Smooth muscle cell (in vitro differentiated cells): ENCODE measurements at regions not wholly inside any gene's neighbourhood (a gene's known extent, or its start where the extent isn't known, plus 50 kb on each side); places are given as distances from the start of the nearest gene placed in this dataset.
"Not testable (repeated sequence)": the region's sequence is repeated elsewhere in the genome, so short reads cannot be mapped to it uniquely, and the experiment has no call there.

Source experiments
- DNase-seq: peaks from one replicate; lab custom pipeline; 2025; ENCODE audit not compliant: unreplicated experiment; lab: John Stamatoyannopoulos, UW
- H2AFZ ChIP-seq: fragments of 200-600 bp; sonication (generic); 2 replicates; pipeline ENCODE4 v1.6.0; 2016; ENCODE audit warnings: antibody characterized with exemption, low read depth, mild to moderate bottlenecking
- H3F3A ChIP-seq: fragments of 200-600 bp; sonication (generic); 2 replicates; pipeline ENCODE4 v1.6.0; 2017; ENCODE audit warnings: antibody characterized with exemption, low read depth
- H3K27ac ChIP-seq: fragments of 200-600 bp; sonication (generic); 2 replicates; pipeline ENCODE4 v1.5.1; 2016; ENCODE audit warnings: low read depth, mild to moderate bottlenecking
- H3K27me3 ChIP-seq: fragments of 200-600 bp; sonication (generic); 2 replicates; pipeline ENCODE4 v1.6.1; 2016; ENCODE audit warnings: low read depth, mild to moderate bottlenecking
- H3K36me3 ChIP-seq: fragments of 200-600 bp; sonication (generic); 2 replicates; pipeline ENCODE4 v1.5.1; 2016; ENCODE audit warnings: low read depth
- H3K4me1 ChIP-seq: fragments of 200-600 bp; sonication (generic); 2 replicates; pipeline ENCODE4 v1.5.1; 2016; ENCODE audit warnings: low read depth
- H3K4me2 ChIP-seq: fragments of 200-600 bp; sonication (generic); 2 replicates; pipeline ENCODE4 v1.6.0; 2016; ENCODE audit warnings: mild to moderate bottlenecking
- H3K4me3 ChIP-seq: fragments of 200-600 bp; sonication (generic); 2 replicates; pipeline ENCODE4 v1.5.1; 2016; ENCODE audit warnings: mild to moderate bottlenecking
- H3K79me2 ChIP-seq: fragments of 200-600 bp; sonication (generic); 2 replicates; pipeline ENCODE4 v1.6.0; 2016; ENCODE audit warnings: low read depth, mild to moderate bottlenecking
- H3K9ac ChIP-seq: fragments of 200-600 bp; sonication (generic); 2 replicates; pipeline ENCODE4 v1.6.0; 2016; ENCODE audit warnings: low read depth
- H3K9me3 ChIP-seq: fragments of 200-600 bp; sonication (generic); replicated peaks from 2 replicates; pipeline ENCODE4 v1.5.1; 2016; ENCODE audit warnings: low read depth
- H4K20me1 ChIP-seq: fragments of 200-600 bp; sonication (generic); 2 replicates; pipeline ENCODE4 v1.6.0; 2016; ENCODE audit warnings: low read depth
- CTCF ChIP-seq: fragments of 200-600 bp; sonication (generic); IDR thresholded peaks from 2 replicates; pipeline ENCODE4 v1.5.1; 2017; ENCODE audit warnings: borderline replicate concordance, mild to moderate bottlenecking, antibody characterized with exemption; ENCODE audit not compliant: insufficient read depth, poor library complexity, severe bottlenecking
- WGBS: methylation state at CpG from one replicate; pipeline ENCODE4 v1.1.7; 2016; ENCODE audit warnings: low lambda C conversion rate; 5-methylcytosine and 5-hydroxymethylcytosine counted together

- peaks cover 7% of the 10 kb centered on the region for H3K4me1 ChIP-seq
- H3K9ac ChIP-seq = no peak overlapping the region
- no peak for TF ChIP-seq CTCF
- no peaks in the 10 kb centered on the region for H4K20me1 ChIP-seq
- no peaks in the 10 kb centered on the region for H3K79me2 ChIP-seq
- WGBS = 78% methylated on average over 16 of the region's 18 CpGs
- H3K27me3 ChIP-seq = peaks cover 13% of the 10 kb centered on the region
- no peak overlapping the region for H3K27ac ChIP-seq
- peak overlapping the region; percentile 99 for H2AFZ ChIP-seq
- peak overlapping the region; percentile 32 for H3K4me3 ChIP-seq
- H3K4me2 ChIP-seq = peak overlapping the region; percentile 85
- H3K9me3 ChIP-seq = no peaks in the 10 kb centered on the region
- H3K36me3 ChIP-seq = no peaks in the 10 kb centered on the region
- no peak for DNase-seq
- no peaks in the 10 kb centered on the region for H3F3A ChIP-seq
Measured at GRCh38 chr17:21512307-21513011, 136.3 kb downstream of the KCNJ12 start.

GRCh38 chr17:21513012-21513570, 136.9 kb downstream of the KCNJ12 start:
- no peaks in the 10 kb centered on the region for H3K79me2 ChIP-seq
- peak; percentile 48 for DNase-seq
- WGBS = 8% methylated on average over 24 of the region's 24 CpGs
- H3K4me1 ChIP-seq = peaks cover 7% of the 10 kb centered on the region
- H3K27ac ChIP-seq = no peak overlapping the region
- no peak overlapping the region for H3K9ac ChIP-seq
- peak overlapping the region; percentile 32 for H3K4me3 ChIP-seq
- peak; percentile 83 for TF ChIP-seq CTCF
- no peaks in the 10 kb centered on the region for H3K9me3 ChIP-seq
- peak overlapping the region; percentile 85 for H3K4me2 ChIP-seq
- peak overlapping the region; percentile 94 for H2AFZ ChIP-seq
- H3K27me3 ChIP-seq = peaks cover 13% of the 10 kb centered on the region
- H3F3A ChIP-seq = no peaks in the 10 kb centered on the region
- H3K36me3 ChIP-seq = no peaks in the 10 kb centered on the region
- no peaks in the 10 kb centered on the region for H4K20me1 ChIP-seq

- not testable (repeated sequence) for DNase-seq, H3K9ac ChIP-seq, H3K79me2 ChIP-seq, H3F3A ChIP-seq, H3K9me3 ChIP-seq, H3K4me3 ChIP-seq, H2AFZ ChIP-seq, H3K36me3 ChIP-seq, H4K20me1 ChIP-seq, H3K27ac ChIP-seq, H3K4me1 ChIP-seq, H3K4me2 ChIP-seq
- H3K27me3 ChIP-seq = peaks cover 13% of the 10 kb centered on the region
- 96% methylated on average over 1 of the region's 1 CpG for WGBS
Measured at GRCh38 chr17:21514567-21514966, 138.4 kb downstream of the KCNJ12 start.

GRCh38 chr17:21517538-21518293, 141.6 kb downstream of the KCNJ12 start:
- WGBS = 74% methylated on average over 9 of the region's 9 CpGs
- Histone ChIP-seq H3K4me1 (no peaks in the 10 kb centered on the region), H3K9ac (no peak overlapping the region), H3K36me3 (no peaks in the 10 kb centered on the region), H3K4me3 (no peak overlapping the region), H3F3A (no peaks in the 10 kb centered on the region), H3K79me2 (no peaks in the 10 kb centered on the region), H3K27me3 (no peaks in the 10 kb centered on the region), H2AFZ (no peak overlapping the region), H4K20me1 (no peaks in the 10 kb centered on the region), H3K4me2 (no peak overlapping the region), H3K27ac (no peak overlapping the region), H3K9me3 (no peaks in the 10 kb centered on the region)
- TF ChIP-seq CTCF = no peak
- no peak for DNase-seq
